SU-DHL-6 (cell line): ENCODE measurements at regions not wholly inside any gene's neighbourhood (a gene's known extent, or its start where the extent isn't known, plus 50 kb on each side); places are given as distances from the start of the nearest gene placed in this dataset.

Experiments
- EZH2phosphoT487 ChIP-seq: fragments of 200-600 bp; sonication (generic), shearing (Covaris generic); conservative IDR thresholded peaks from 2 replicates; pipeline ENCODE4 v1.6.1; 2018; ENCODE audit warnings: mild to moderate bottlenecking, antibody characterized with exemption, low read length, moderate library complexity, mixed read lengths
- TF ChIP-seq, protein P1 (sequence below): fragments of 200-600 bp; sonication (generic); IDR thresholded peaks from one replicate; pipeline ENCODE4 v1.5.1; 2017; ENCODE audit warnings: antibody characterized with exemption, mild to moderate bottlenecking, low read length, moderate library complexity; ENCODE audit not compliant: insufficient read depth, poor library complexity, severe bottlenecking

DNA sequence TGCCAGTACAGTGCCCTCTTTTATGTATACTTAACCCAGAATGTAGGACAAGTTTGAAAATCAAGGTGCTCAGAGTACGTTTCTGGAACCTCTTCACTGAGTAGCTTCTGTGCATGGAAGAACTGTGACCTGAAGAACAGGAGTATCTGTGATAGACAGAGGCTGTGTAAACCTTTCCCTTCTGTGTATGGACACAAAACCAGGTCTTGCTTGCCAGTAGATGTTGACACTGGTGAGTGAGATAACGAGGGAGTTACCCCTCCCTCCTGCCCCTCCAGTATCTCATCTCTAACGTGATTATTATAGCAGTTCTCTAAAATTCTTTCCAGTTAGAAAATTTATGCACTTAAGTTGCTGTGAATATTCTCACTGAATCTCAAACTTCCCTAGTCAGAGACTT is 170.8 kb downstream of the RPL10L start:
- TF ChIP-seq, protein P1, sequence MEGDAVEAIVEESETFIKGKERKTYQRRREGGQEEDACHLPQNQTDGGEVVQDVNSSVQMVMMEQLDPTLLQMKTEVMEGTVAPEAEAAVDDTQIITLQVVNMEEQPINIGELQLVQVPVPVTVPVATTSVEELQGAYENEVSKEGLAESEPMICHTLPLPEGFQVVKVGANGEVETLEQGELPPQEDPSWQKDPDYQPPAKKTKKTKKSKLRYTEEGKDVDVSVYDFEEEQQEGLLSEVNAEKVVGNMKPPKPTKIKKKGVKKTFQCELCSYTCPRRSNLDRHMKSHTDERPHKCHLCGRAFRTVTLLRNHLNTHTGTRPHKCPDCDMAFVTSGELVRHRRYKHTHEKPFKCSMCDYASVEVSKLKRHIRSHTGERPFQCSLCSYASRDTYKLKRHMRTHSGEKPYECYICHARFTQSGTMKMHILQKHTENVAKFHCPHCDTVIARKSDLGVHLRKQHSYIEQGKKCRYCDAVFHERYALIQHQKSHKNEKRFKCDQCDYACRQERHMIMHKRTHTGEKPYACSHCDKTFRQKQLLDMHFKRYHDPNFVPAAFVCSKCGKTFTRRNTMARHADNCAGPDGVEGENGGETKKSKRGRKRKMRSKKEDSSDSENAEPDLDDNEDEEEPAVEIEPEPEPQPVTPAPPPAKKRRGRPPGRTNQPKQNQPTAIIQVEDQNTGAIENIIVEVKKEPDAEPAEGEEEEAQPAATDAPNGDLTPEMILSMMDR = no peak
- no peak for TF ChIP-seq EZH2phosphoT487
